ENCODE measurements at regions not wholly inside any gene's neighbourhood (a gene's known extent, or its start where the extent isn't known, plus 50 kb on each side); places are given as distances from the start of the nearest gene placed in this dataset.

DNA sequence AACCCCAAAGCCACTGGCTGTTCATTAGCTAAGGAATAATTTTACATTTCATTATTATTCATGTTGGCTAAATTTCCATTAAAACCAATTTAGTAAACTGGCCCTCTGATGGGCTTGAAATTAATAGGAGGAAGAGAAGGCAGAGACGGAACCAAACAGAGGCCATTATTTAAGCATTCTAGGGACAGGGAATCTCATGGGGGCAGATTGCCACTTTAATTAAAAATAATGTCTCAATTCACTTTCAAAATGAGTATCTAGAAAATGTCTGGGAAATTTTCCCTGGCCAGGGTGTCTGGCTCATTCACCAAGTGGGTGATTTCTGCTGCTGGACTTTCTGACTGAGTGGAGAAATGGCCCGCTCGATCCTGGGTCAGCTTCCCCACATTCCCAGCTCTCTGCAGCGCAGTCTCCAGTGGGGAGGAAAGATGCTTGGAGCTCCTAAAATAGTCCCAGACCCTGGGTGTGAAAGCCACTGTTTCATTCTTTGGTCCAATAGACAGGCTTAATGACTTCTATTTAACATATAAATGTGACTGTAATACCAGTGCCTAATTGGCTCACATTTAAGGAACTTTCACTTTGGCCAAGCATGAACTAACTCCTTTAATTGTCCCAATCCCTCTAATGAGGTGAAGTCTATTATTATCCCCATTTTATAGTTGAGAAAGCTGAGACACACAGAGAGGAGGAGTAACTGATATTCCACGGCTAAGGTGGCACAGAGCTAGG, 64.3 kb downstream of the IRX6 start:
- DNase-seq: no peak
- Histone ChIP-seq H3K27me3 (ENCODE audit: control insufficient read depth in 2 of 2, insufficient read depth in 2 of 2, low read length in 2 of 2) (no peaks in the 10 kb centered on the region), H3K4me3 (replicated peaks in 1 of 3; ENCODE audit: low read depth in 2 of 3, low read length in 3 of 3) (no peak overlapping the region), H3K4me2 (replicated peaks; ENCODE audit: extremely low read depth, low read length, poor library complexity, severe bottlenecking) (no peak overlapping the region), H3K27ac (ENCODE audit: low read depth in 1 of 2, low read length in 2 of 2) (no peak overlapping the region), H3K9me3 (replicated peaks in 1 of 2; ENCODE audit: control insufficient read depth in 1 of 2, insufficient read depth in 1 of 2, low read length in 2 of 2) (no peaks in the 10 kb centered on the region), H3K36me3 (replicated peaks in 1 of 2; ENCODE audit: control insufficient read depth in 1 of 2, insufficient read depth in 2 of 2, low read length in 2 of 2) (no peaks in the 10 kb centered on the region), H3K79me2 (ENCODE audit: insufficient read depth, low read length) (no peaks in the 10 kb centered on the region), H2AFZ (ENCODE audit: insufficient read depth, low read depth, low read length, poor library complexity, severe bottlenecking) (no peak overlapping the region), H3K4me1 (ENCODE audit: control insufficient read depth in 1 of 2, insufficient read depth in 2 of 2, low read length in 2 of 2) (no peaks in the 10 kb centered on the region), H4K20me1 (ENCODE audit: insufficient read depth, low read length) (no peaks in the 10 kb centered on the region), H3K9ac (ENCODE audit: insufficient read depth, low read length, poor library complexity, severe bottlenecking) (no peak overlapping the region)
- no peaks in the 10 kb centered on the region for H3K36me3 Mint-ChIP-seq
- H3K9me3 Mint-ChIP-seq: no peaks in the 10 kb centered on the region
- 100% methylated on average over 1 of the region's 5 CpGs for WGBS (ENCODE audit: insufficient coverage)
- no peak for TF ChIP-seq CTCF (IDR thresholded peaks at IDR 0.05)
- H3K27me3 Mint-ChIP-seq (ENCODE audit: low read depth in 3 of 3): peaks cover under 1 to 6% (median 5%) of the 10 kb centered on the region in 3 donors
- no peaks in the 10 kb centered on the region for H3K4me1 Mint-ChIP-seq
- no peak overlapping the region for H3K4me3 Mint-ChIP-seq
- intact Hi-C loops (cut with micrococcal nuclease): no loop called here
- no peak overlapping the region for H3K27ac Mint-ChIP-seq

- DNase-seq: no peak
- WGBS (ENCODE audit: insufficient coverage): 92% methylated on average over 7 of the region's 9 CpGs
- no peaks in the 10 kb centered on the region for H4K20me1 ChIP-seq (ENCODE audit: insufficient read depth, low read length)
- no peak overlapping the region for H3K4me2 ChIP-seq (replicated peaks; ENCODE audit: extremely low read depth, low read length, poor library complexity, severe bottlenecking)
- Mint-ChIP-seq H3K27ac (no peak overlapping the region), H3K9me3 (no peaks in the 10 kb centered on the region), H3K4me1 (no peaks in the 10 kb centered on the region), H3K4me3 (no peak overlapping the region), H3K36me3 (no peaks in the 10 kb centered on the region), H3K27me3 (ENCODE audit: low read depth in 3 of 3) (peaks cover 2 to 6% (median 5%) of the 10 kb centered on the region in 3 donors)
- H3K4me3 ChIP-seq (replicated peaks in 1 of 3; ENCODE audit: low read depth in 2 of 3, low read length in 3 of 3): no peak overlapping the region
- no peak overlapping the region for H3K9ac ChIP-seq (ENCODE audit: insufficient read depth, low read length, poor library complexity, severe bottlenecking)
- H2AFZ ChIP-seq (ENCODE audit: insufficient read depth, low read depth, low read length, poor library complexity, severe bottlenecking): no peak overlapping the region
- H3K9me3 ChIP-seq (replicated peaks in 1 of 2; ENCODE audit: control insufficient read depth in 1 of 2, insufficient read depth in 1 of 2, low read length in 2 of 2): no peaks in the 10 kb centered on the region
- H3K36me3 ChIP-seq (replicated peaks in 1 of 2; ENCODE audit: control insufficient read depth in 1 of 2, insufficient read depth in 2 of 2, low read length in 2 of 2): no peaks in the 10 kb centered on the region
- intact Hi-C loops (cut with micrococcal nuclease): no loop called here
- H3K79me2 ChIP-seq (ENCODE audit: insufficient read depth, low read length): no peaks in the 10 kb centered on the region
- TF ChIP-seq CTCF (IDR thresholded peaks at IDR 0.05): no peak
- H3K27me3 ChIP-seq (ENCODE audit: control insufficient read depth in 2 of 2, insufficient read depth in 2 of 2, low read length in 2 of 2): peaks cover 0 to 2% of the 10 kb centered on the region in 2 donors
- H3K4me1 ChIP-seq (ENCODE audit: control insufficient read depth in 1 of 2, insufficient read depth in 2 of 2, low read length in 2 of 2): no peaks in the 10 kb centered on the region
- H3K27ac ChIP-seq (ENCODE audit: low read depth in 1 of 2, low read length in 2 of 2): no peak overlapping the region
Observed at GRCh38 chr16:55389426-55390073, 65.5 kb downstream of the IRX6 start.
